Activated CD4-positive, alpha-beta memory T cell treated with anti-CD3 and anti-CD28 coated beads for 36 hours (primary cell): ENCODE measurements at regions not wholly inside any gene's neighbourhood (a gene's known extent, or its start where the extent isn't known, plus 50 kb on each side); places are given as distances from the start of the nearest gene placed in this dataset.

ENCODE experiments used
- CTCF ChIA-PET: fragments of 350-600 bp; sonication (Branson Sonifier 250); formaldehyde crosslinking; loops from one replicate; lab custom pipeline; 2021; ENCODE audit warnings: antibody characterized with exemption, inconsistent platforms; lab: Charles Lee
- POLR2A ChIA-PET: fragments of 350-600 bp; sonication (Branson Sonifier 250); formaldehyde crosslinking; loops from one replicate; lab custom pipeline; 2021; ENCODE audit warnings: antibody characterized with exemption; lab: Charles Lee
- DNase-seq: peaks from one replicate; pipeline ENCODE4 v3.0.0-alpha.2; 2020
- H3K27ac Mint-ChIP-seq: one replicate; pipeline ENCODE4 v1.8.0; 2021; ENCODE audit warnings: mixed read lengths
- H3K27me3 Mint-ChIP-seq: one replicate; pipeline ENCODE4 v1.8.0; 2021; ENCODE audit warnings: mixed read lengths
- H3K36me3 Mint-ChIP-seq: one replicate; pipeline ENCODE4 v1.8.0; 2021; ENCODE audit warnings: mixed read lengths
- H3K4me1 Mint-ChIP-seq: one replicate; pipeline ENCODE4 v1.8.0; 2021; ENCODE audit warnings: low read depth, mixed read lengths
- H3K4me3 Mint-ChIP-seq: one replicate; pipeline ENCODE4 v1.8.0; 2021; ENCODE audit warnings: mild to moderate bottlenecking, mixed read lengths
- H3K9me3 Mint-ChIP-seq: one replicate; pipeline ENCODE4 v1.8.0; 2021; ENCODE audit warnings: mixed read lengths
- intact Hi-C: fragments of 100-400 bp; cut with micrococcal nuclease; formaldehyde crosslinking; loops from one replicate; pipeline ENCODE4 v1.15.1; 2023

GRCh38 chr16:65790768-65791167, 575.7 kb upstream of the CDH5 start:
- Mint-ChIP-seq H3K4me1 (no peaks in the 10 kb centered on the region), H3K27ac (no peak overlapping the region), H3K36me3 (no peaks in the 10 kb centered on the region), H3K9me3 (no peaks in the 10 kb centered on the region), H3K27me3 (no peaks in the 10 kb centered on the region), H3K4me3 (no peak overlapping the region)
- CTCF ChIA-PET = no interaction called here
- intact Hi-C loops = no loop called here
- POLR2A ChIA-PET = no interaction called here
- no peak for DNase-seq

DNA sequence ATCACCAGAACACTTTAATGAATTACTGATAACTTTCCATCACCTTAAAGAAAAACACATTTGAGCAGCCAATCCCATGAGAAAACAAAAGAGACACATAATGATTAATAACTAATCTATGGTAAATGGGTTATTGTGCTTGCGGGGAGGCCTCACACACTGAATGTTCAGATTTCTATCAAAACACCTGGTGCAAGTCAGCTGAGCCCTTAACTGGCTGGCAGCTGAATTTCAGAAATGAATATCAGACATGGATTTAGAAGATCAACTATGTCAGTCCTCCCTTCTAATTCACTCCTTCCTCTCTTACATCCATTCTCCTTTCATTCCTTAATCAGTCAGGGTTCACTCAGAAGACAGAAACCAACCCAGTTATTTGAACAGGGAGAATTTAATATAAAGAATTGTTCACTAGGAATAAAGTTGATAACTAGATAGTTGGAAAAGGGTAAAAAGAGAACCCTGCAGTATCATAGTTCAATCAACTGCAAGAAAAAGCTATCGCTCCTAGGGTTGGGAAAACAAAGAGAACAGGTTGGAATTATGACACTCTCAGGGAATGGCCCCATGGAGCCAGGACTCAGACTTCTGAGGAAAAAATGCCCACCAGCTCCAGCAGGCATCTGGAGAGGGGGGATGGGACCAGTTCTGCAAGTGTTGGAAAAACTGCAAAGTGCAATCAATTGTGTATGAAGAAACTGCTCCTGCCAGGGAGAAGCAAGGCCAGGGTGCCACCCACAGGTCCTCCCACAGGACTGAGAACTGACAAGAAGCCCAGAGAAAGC, 577.1 kb upstream of the CDH5 start:
- intact Hi-C loops = no loop called here
- Mint-ChIP-seq H3K27ac (no peak overlapping the region), H3K4me3 (no peak overlapping the region), H3K4me1 (no peaks in the 10 kb centered on the region), H3K27me3 (no peaks in the 10 kb centered on the region), H3K9me3 (no peaks in the 10 kb centered on the region), H3K36me3 (no peaks in the 10 kb centered on the region)
- POLR2A ChIA-PET = no interaction called here
- CTCF ChIA-PET = no interaction called here
- no peak for DNase-seq

DNA sequence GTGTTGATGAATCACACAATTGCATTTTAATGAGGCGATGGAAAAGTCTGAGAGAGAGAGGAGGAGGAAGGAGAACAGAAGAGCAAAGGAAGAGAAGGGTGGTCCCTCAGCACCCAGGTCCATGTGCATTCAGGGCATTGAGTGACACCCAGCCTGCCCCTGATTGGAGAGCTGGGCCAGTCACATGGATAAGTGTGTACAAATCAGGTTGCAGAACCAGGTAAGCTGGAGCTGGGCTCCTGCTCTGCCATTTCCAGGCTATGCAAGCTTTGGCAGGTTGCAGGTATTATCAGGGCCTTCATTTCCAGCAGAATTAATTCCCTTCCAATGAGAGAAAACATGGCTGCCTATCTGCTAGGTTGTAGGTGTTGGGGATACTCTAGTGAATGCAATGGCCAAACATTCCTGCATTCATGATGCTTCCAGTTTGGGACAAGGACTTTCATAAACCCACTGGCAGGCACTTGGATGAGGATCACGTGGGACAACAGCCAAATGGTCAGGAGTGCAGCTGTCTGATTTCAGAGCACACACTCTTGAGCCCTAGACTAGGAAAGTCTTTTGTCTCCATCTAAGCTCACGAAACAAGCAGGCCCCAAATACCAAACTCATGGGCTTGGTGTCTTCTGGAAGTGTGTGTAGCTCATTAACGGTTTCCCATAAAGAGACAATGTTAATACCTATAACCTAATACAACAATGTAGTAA, 577.9 kb upstream of the CDH5 start:
- H3K36me3 Mint-ChIP-seq = no peaks in the 10 kb centered on the region
- ChIA-PET POLR2A (no interaction called here), CTCF (no interaction called here)
- H3K27me3 Mint-ChIP-seq = no peaks in the 10 kb centered on the region
- DNase-seq = no peak
- H3K9me3 Mint-ChIP-seq = no peaks in the 10 kb centered on the region
- H3K27ac Mint-ChIP-seq = no peak overlapping the region
- no peaks in the 10 kb centered on the region for H3K4me1 Mint-ChIP-seq
- no peak overlapping the region for H3K4me3 Mint-ChIP-seq
- intact Hi-C loops = no loop called here

DNA sequence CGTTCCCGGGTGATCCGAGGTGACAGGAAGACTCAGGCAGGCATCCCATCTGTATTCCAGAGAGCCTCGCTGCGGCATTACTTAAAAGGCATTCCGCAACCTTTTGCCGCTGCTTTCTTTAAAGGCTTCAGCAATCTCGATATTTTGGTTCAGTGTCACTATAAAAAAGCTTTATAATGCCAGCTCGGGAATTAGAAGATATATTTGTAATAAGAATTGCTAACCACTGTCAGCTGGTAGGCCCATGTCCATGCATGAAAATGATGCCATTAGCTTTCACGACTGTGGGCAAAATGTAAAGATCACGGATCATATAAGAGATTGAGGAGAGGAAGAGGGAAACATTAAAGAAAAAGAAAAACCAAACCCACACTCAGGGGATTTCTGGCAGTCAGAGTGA, 578.6 kb upstream of the CDH5 start:
- Mint-ChIP-seq H3K27me3 (no peaks in the 10 kb centered on the region), H3K4me3 (no peak overlapping the region), H3K9me3 (no peaks in the 10 kb centered on the region), H3K36me3 (no peaks in the 10 kb centered on the region), H3K4me1 (no peaks in the 10 kb centered on the region), H3K27ac (no peak overlapping the region)
- DNase-seq = no peak
- ChIA-PET CTCF (no interaction called here), POLR2A (no interaction called here)
- intact Hi-C loops = no loop called here

DNA sequence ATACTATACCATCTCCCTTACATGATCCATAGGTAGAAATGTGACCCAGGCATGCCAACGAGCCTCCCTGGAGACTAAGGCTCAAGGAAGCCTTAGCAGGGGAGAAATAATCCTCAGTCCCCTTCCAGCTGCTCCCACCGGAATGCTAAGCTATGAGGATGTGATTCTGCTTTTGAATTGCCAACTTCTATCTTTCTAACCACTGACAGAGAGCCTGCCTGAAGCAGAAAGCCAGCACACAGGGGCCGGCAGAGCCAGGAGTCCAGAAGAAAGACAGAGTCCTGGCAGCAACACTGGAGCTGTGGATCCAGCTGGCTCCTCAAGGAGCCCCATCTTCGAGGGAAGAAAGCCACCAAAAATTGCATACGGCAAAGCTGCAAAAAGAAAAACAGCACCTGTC, 579.6 kb upstream of the CDH5 start:
- no peaks in the 10 kb centered on the region for H3K27me3 Mint-ChIP-seq
- DNase-seq = no peak
- POLR2A ChIA-PET = no interaction called here
- no peak overlapping the region for H3K4me3 Mint-ChIP-seq
- intact Hi-C loops = no loop called here
- H3K9me3 Mint-ChIP-seq = no peaks in the 10 kb centered on the region
- no peak overlapping the region for H3K27ac Mint-ChIP-seq
- CTCF ChIA-PET = no interaction called here
- no peaks in the 10 kb centered on the region for H3K4me1 Mint-ChIP-seq
- H3K36me3 Mint-ChIP-seq = no peaks in the 10 kb centered on the region

- H3K4me3 Mint-ChIP-seq = no peak overlapping the region
- no peaks in the 10 kb centered on the region for H3K36me3 Mint-ChIP-seq
- no peak overlapping the region for H3K27ac Mint-ChIP-seq
- no peaks in the 10 kb centered on the region for H3K4me1 Mint-ChIP-seq
- intact Hi-C loops = no loop called here
- H3K27me3 Mint-ChIP-seq = no peaks in the 10 kb centered on the region
- DNase-seq = no peak
- no peaks in the 10 kb centered on the region for H3K9me3 Mint-ChIP-seq
- CTCF ChIA-PET = no interaction called here
- POLR2A ChIA-PET = no interaction called here
Measured at GRCh38 chr16:65783709-65784474, 582.6 kb upstream of the CDH5 start.

DNA sequence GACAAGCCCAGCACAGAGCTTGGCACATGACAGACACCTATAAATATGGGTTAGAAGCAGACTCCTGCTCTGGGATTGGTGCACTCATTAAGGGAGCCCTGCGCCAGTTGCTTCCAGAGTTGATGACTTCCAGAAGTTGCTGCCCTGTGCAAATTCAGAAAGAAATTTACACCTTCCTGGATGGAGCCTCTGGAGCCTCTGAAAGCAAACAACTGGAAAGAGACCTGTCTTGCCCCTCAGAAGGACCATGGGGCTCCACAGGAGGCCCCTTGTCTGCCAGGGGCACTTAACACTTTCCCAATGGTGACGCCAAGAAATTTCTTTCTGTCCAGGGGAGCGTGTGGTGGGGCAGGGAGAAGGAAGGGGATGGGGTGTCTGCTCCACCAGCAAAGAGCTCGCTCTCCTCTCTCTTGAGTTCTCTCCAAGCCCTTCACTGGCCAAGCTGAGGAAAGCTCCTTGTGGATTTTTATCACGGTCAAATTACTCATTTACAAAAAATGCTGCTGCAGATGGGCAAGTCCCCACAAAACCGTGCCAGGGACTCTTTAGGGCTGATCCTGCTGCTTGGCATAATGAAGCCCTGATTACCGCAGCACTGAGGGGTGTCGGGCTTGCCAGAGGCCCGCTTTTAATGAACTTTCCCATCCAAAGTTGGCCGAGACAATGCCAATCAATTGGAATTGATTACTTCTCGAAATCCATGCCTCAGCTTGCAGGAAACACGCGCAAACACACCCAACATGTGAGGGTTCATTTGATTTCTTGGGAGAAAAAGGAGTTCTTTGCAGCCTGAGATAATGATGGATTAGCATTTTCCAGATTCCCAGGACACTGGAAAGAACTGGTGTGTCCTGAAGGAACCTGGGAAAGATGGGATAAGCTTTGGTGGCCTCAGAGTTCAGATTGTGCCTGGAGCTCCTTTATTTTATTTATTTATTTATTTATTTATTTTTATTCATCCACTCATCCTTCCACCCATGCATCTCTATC, 583.6 kb upstream of the CDH5 start:
- ChIA-PET CTCF (no interaction called here), POLR2A (no interaction called here)
- Mint-ChIP-seq H3K4me1 (no peaks in the 10 kb centered on the region), H3K27me3 (no peaks in the 10 kb centered on the region), H3K27ac (no peak overlapping the region), H3K4me3 (no peak overlapping the region), H3K9me3 (no peaks in the 10 kb centered on the region), H3K36me3 (no peaks in the 10 kb centered on the region)
- no peak for DNase-seq
- intact Hi-C loops = no loop called here

- CTCF ChIA-PET = no interaction called here
- intact Hi-C loops = no loop called here
- no peaks in the 10 kb centered on the region for H3K36me3 Mint-ChIP-seq
- no peak overlapping the region for H3K4me3 Mint-ChIP-seq
- POLR2A ChIA-PET = no interaction called here
- no peaks in the 10 kb centered on the region for H3K27me3 Mint-ChIP-seq
- no peak overlapping the region for H3K27ac Mint-ChIP-seq
- no peaks in the 10 kb centered on the region for H3K9me3 Mint-ChIP-seq
- DNase-seq = no peak
- H3K4me1 Mint-ChIP-seq = no peaks in the 10 kb centered on the region
Measured at GRCh38 chr16:65781855-65782254, 584.6 kb upstream of the CDH5 start.

- H3K36me3 Mint-ChIP-seq = no peaks in the 10 kb centered on the region
- no peak overlapping the region for H3K4me3 Mint-ChIP-seq
- no peak overlapping the region for H3K27ac Mint-ChIP-seq
- H3K9me3 Mint-ChIP-seq = no peaks in the 10 kb centered on the region
- H3K27me3 Mint-ChIP-seq = no peaks in the 10 kb centered on the region
- CTCF ChIA-PET = no interaction called here
- H3K4me1 Mint-ChIP-seq = no peaks in the 10 kb centered on the region
- no peak for DNase-seq
- POLR2A ChIA-PET = no interaction called here
- intact Hi-C loops = no loop called here
Measured at GRCh38 chr16:65781363-65781762, 585.1 kb upstream of the CDH5 start.

GRCh38 chr16:65779201-65779600, 587.3 kb upstream of the CDH5 start:
- no peak overlapping the region for H3K4me3 Mint-ChIP-seq
- POLR2A ChIA-PET = no interaction called here
- no peak overlapping the region for H3K27ac Mint-ChIP-seq
- no peaks in the 10 kb centered on the region for H3K9me3 Mint-ChIP-seq
- no peaks in the 10 kb centered on the region for H3K27me3 Mint-ChIP-seq
- intact Hi-C loops = no loop called here
- CTCF ChIA-PET = no interaction called here
- no peaks in the 10 kb centered on the region for H3K4me1 Mint-ChIP-seq
- no peaks in the 10 kb centered on the region for H3K36me3 Mint-ChIP-seq
- no peak for DNase-seq

- intact Hi-C loops = no loop called here
- H3K36me3 Mint-ChIP-seq = no peaks in the 10 kb centered on the region
- ChIA-PET POLR2A (no interaction called here), CTCF (no interaction called here)
- H3K4me3 Mint-ChIP-seq = no peak overlapping the region
- DNase-seq = no peak
- H3K27me3 Mint-ChIP-seq = no peaks in the 10 kb centered on the region
- H3K9me3 Mint-ChIP-seq = no peaks in the 10 kb centered on the region
- H3K4me1 Mint-ChIP-seq = no peaks in the 10 kb centered on the region
- no peak overlapping the region for H3K27ac Mint-ChIP-seq
Measured at GRCh38 chr16:65776639-65777183, 589.8 kb upstream of the CDH5 start.
